22Rv1 (cell line): ENCODE measurements at regions not wholly inside any gene's neighbourhood (a gene's known extent, or its start where the extent isn't known, plus 50 kb on each side); places are given as distances from the start of the nearest gene placed in this dataset.

ENCODE experiments used
- ZFX ChIP-seq: fragments of 450-650 bp; IDR thresholded peaks from 2 replicates; pipeline ENCODE4 v1.6.1; 2017; ENCODE audit warnings: antibody characterized with exemption, borderline replicate concordance
- TF ChIP-seq, protein P1 (sequence below): fragments of 450-650 bp; IDR thresholded peaks from 2 replicates; pipeline ENCODE4 v1.5.1; 2017; ENCODE audit warnings: mild to moderate bottlenecking

DNA sequence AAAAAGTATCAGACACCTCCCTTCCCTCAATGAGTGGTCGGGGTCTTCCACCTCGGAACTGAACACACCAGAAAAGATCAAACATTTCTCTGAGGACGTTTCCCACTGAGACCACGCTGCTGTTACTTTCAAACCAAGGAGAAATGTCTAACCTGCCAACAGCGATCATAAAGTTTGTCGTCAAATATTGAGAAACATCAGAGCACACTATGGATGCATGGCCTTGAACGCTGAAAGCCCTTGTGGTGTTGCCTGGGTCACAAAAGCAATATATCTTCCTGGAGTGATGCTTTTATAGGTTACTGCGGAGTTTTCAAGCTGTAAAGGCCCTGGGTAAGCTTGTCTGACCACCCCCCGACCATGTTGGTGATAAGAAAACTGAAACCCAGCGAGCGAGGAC, 70.2 kb upstream of the ID2 start:
- TF ChIP-seq, protein P1, sequence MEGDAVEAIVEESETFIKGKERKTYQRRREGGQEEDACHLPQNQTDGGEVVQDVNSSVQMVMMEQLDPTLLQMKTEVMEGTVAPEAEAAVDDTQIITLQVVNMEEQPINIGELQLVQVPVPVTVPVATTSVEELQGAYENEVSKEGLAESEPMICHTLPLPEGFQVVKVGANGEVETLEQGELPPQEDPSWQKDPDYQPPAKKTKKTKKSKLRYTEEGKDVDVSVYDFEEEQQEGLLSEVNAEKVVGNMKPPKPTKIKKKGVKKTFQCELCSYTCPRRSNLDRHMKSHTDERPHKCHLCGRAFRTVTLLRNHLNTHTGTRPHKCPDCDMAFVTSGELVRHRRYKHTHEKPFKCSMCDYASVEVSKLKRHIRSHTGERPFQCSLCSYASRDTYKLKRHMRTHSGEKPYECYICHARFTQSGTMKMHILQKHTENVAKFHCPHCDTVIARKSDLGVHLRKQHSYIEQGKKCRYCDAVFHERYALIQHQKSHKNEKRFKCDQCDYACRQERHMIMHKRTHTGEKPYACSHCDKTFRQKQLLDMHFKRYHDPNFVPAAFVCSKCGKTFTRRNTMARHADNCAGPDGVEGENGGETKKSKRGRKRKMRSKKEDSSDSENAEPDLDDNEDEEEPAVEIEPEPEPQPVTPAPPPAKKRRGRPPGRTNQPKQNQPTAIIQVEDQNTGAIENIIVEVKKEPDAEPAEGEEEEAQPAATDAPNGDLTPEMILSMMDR: no peak
- TF ChIP-seq ZFX: no peak
